Heart right ventricle (tissue), 16 donors: ENCODE measurements at regions not wholly inside any gene's neighbourhood (a gene's known extent, or its start where the extent isn't known, plus 50 kb on each side); places are given as distances from the start of the nearest gene placed in this dataset.
"Not testable (repeated sequence)": the region's sequence is repeated elsewhere in the genome, so short reads cannot be mapped to it uniquely, and the experiment has no call there.

Source experiments
- ATAC-seq, 8 donors: fragments of 200-7000 bp; cut with Tn5 transposase; one replicate each; pipeline ENCODE4 v1.9.1; 2020; ENCODE audit warnings: mild to moderate bottlenecking in 8 of 8, moderate library complexity in 8 of 8, moderate number of reproducible peaks in 1 of 8
- DNase-seq, 2 donors: peaks; one replicate each; pipeline ENCODE4 v3.0.0-alpha.2; 2020
- H3K27ac ChIP-seq, 10 donors: fragments of 200-600 bp; sonication (generic) in 2 of 10; one replicate each; pipeline versions ENCODE4 v1.5.0 to v1.8.0; 2020 to 2022; ENCODE audit warnings: mild to moderate bottlenecking in 3 of 10
- H3K27me3 ChIP-seq, 7 donors: fragments of 200-600 bp; one replicate each; pipeline ENCODE4 v1.8.0; 2021 to 2022; ENCODE audit warnings: mild to moderate bottlenecking in 2 of 7
- H3K36me3 ChIP-seq, 9 donors: fragments of 200-600 bp; sonication (generic) in 1 of 9; one replicate each; pipeline versions ENCODE4 v1.5.0 to v1.8.0; 2020 to 2022; ENCODE audit warnings: mild to moderate bottlenecking in 2 of 9
- H3K4me1 ChIP-seq, 9 donors: fragments of 200-600 bp; sonication (generic) in 1 of 9; one replicate each; pipeline versions ENCODE4 v1.5.0 to v1.8.0; 2020 to 2022; ENCODE audit warnings: mild to moderate bottlenecking in 4 of 9
- H3K4me3 ChIP-seq, 10 donors: fragments of 200-600 bp; sonication (generic) in 2 of 10; one replicate each; pipeline versions ENCODE4 v1.5.0 to v1.8.0; 2020 to 2022; ENCODE audit warnings: mild to moderate bottlenecking in 7 of 10, moderate library complexity in 2 of 10
- H3K9me3 ChIP-seq, 11 donors: fragments of 200-600 bp in 10 of 11; sonication (generic) in 2 of 11; one replicate each; pipeline versions ENCODE4 v1.5.0 to v1.8.0; 2013 to 2022; ENCODE audit warnings: mild to moderate bottlenecking in 2 of 11, control low read depth in 1 of 11, moderate library complexity in 1 of 11
- CTCF ChIP-seq, 9 donors: fragments of 200-600 bp; sonication (generic) in 2 of 9; IDR thresholded peaks; one replicate each; pipeline versions ENCODE4 v1.5.0 to v1.8.0; 2021 to 2022; ENCODE audit warnings: antibody characterized with exemption in 9 of 9, mild to moderate bottlenecking in 5 of 9, moderate library complexity in 1 of 9
- WGBS, 2 donors: extraction: QIAGEN DNeasy Blood & Tissue Kit; methylation state at CpG; one replicate each; pipeline ENCODE4 v1.1.7; 2013; ENCODE audit warnings: inconsistent platforms in 1 of 2; 5-methylcytosine and 5-hydroxymethylcytosine counted together
- intact Hi-C, 10 donors: fragments of 100-400 bp; cut with DNase I; formaldehyde crosslinking; loops; one replicate each; pipeline versions ENCODE4 v1.11.1 to v1.14.2; 2022
- donor health status: Arrhythmogenic right ventricular cardiomyopathy.
- donor health status: ischemic (EF 13 %, LVEDD 7.1; RV severe dilation, severe dysfunction).
- donor health status: healthy with polysubstance abuse.
- donor health status: DM: no; HTN: yes; CAD: no.
- donor health status: DM: no; HTN: no; CAD: no.
- donor health status: ischemic (EF 25% LVEDD 6.9; RV normal size, moderate dysfunction).
- donor health status: ischemic (EF 25% LVEDD 5.7; RV mildly dilated, moderate dysfunction).
- donor health status: healthy.
- donor health status: DM: yes; HTN: yes; CAD: no.
- donor health status: Ischemic cardiomyopathy.
- donor health status: ischemic (EF 35%, LVEDD 5.7; RV mildly dilated, moderate dysfunction).
- donor health status: nonischemic (EF 11% LVEDD 7.7; RV severe dilation, severe dysfunction).
- donor health status: DM: yes; HTN: yes; CAD: no.
- donor health status: PGD.
- donor health status: ischemic (EF 29% LVEDD 5.4; RV normal size, mild dysfunction).
- donor health status: nonischemic (EF 23%, LVEDD 6.1; RV moderate dilation, normal function).

- TF ChIP-seq CTCF (IDR thresholded peaks at IDR 0.05) = no peak
- DNase-seq (no peak), ATAC-seq (no peak)
- Histone ChIP-seq H3K36me3 (no peaks in the 10 kb centered on the region), H3K4me1 (no peaks in the 10 kb centered on the region), H3K27me3 (no peaks in the 10 kb centered on the region), H3K4me3 (no peak overlapping the region), H3K9me3 (peaks cover 0 to 7% (median 0%) of the 10 kb centered on the region in 11 donors), H3K27ac (no peak overlapping the region)
- intact Hi-C loops = no loop called here
- WGBS, 2 donors = 58 to 63% methylated on average over 4 of the region's 4 CpGs
Observed at GRCh38 chr3:80350771-80351170, 583.0 kb upstream of the ROBO1 start.

GRCh38 chr3:80338366-80338765, 570.6 kb upstream of the ROBO1 start:
- Histone ChIP-seq H3K27me3 (no peaks in the 10 kb centered on the region), H3K4me3 (no peak overlapping the region), H3K27ac (no peak overlapping the region), H3K9me3 (peaks cover 0 to 17% (median 0%) of the 10 kb centered on the region in 11 donors), H3K4me1 (no peaks in the 10 kb centered on the region), H3K36me3 (no peaks in the 10 kb centered on the region)
- intact Hi-C loops = no loop called here
- no peak for DNase-seq
- no peak for ATAC-seq
- TF ChIP-seq CTCF (IDR thresholded peaks at IDR 0.05) = no peak
- 73 to 77% methylated on average over 4 of the region's 4 CpGs for WGBS, 2 donors

GRCh38 chr3:80334534-80334933, 566.7 kb upstream of the ROBO1 start:
- ATAC-seq (no peak), DNase-seq (no peak)
- 88 to 93% methylated on average over 2 of the region's 2 CpGs for WGBS, 2 donors
- intact Hi-C loops = no loop called here
- Histone ChIP-seq H3K4me3 (no peak overlapping the region), H3K27me3 (no peaks in the 10 kb centered on the region), H3K27ac (no peak overlapping the region), H3K36me3 (no peaks in the 10 kb centered on the region), H3K9me3 (peaks cover 0 to 17% (median 0%) of the 10 kb centered on the region in 11 donors), H3K4me1 (no peaks in the 10 kb centered on the region)
- TF ChIP-seq CTCF (IDR thresholded peaks at IDR 0.05) = no peak

DNA sequence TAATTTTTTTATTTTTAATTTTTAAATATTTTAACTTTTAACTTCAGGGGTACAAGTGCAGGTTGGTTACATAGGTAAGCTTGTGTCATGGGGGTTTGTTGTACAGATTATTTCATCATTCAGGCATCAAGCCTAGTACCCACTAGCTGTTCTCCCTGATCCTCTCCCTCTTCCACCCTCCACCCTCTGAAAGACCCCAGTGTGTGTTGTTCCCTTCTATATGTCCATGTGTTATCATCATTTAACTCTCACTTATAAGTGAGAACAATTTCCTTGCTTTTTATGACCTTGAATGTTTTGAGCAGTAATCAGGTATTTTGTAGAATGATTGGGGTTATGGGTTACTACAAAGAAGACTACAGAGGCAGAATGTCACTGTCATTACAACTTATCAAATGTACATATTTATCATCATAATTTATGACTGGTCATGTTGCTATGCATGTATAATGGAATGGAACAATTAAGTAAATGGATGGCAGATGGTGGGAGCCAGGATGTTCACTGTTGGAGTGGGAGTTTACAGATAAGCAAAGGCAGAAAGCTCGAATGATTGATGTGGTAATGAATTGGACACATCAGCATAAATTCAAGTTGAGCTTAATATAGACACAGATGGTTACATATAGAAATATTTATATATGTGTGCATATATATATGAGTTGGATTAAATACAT, 563.8 kb upstream of the ROBO1 start:
- Histone ChIP-seq H3K27ac (no peak overlapping the region), H3K4me3 (no peak overlapping the region), H3K9me3 (peaks cover 0 to 8% (median 0%) of the 10 kb centered on the region in 11 donors), H3K4me1 (no peaks in the 10 kb centered on the region), H3K27me3 (no peaks in the 10 kb centered on the region), H3K36me3 (no peaks in the 10 kb centered on the region)
- ATAC-seq = no peak
- 51 to 55% methylated on average over 1 of the region's 1 CpG for WGBS, 2 donors
- intact Hi-C loops = no loop called here
- no peak for TF ChIP-seq CTCF (IDR thresholded peaks at IDR 0.05)
- DNase-seq = no peak

GRCh38 chr3:80314541-80314940, 546.7 kb upstream of the ROBO1 start:
- intact Hi-C loops, DNase-seq, H3K27ac ChIP-seq, H3K4me3 ChIP-seq, ATAC-seq, H3K4me1 ChIP-seq, H3K27me3 ChIP-seq, H3K36me3 ChIP-seq: not testable (repeated sequence)
- WGBS, 2 donors = 94 to 95% methylated on average over 19 of the region's 19 CpGs
- peaks cover 0 to 41% (median 19%) of the 10 kb centered on the region in 11 donors for H3K9me3 ChIP-seq
